Fibroblast of skin of abdomen (primary cell): ENCODE measurements at regions not wholly inside any gene's neighbourhood (a gene's known extent, or its start where the extent isn't known, plus 50 kb on each side); places are given as distances from the start of the nearest gene placed in this dataset.

ENCODE experiments used
- DNase-seq: peaks from one replicate; pipeline ENCODE4 v3.0.0-alpha.2; 2013

DNA sequence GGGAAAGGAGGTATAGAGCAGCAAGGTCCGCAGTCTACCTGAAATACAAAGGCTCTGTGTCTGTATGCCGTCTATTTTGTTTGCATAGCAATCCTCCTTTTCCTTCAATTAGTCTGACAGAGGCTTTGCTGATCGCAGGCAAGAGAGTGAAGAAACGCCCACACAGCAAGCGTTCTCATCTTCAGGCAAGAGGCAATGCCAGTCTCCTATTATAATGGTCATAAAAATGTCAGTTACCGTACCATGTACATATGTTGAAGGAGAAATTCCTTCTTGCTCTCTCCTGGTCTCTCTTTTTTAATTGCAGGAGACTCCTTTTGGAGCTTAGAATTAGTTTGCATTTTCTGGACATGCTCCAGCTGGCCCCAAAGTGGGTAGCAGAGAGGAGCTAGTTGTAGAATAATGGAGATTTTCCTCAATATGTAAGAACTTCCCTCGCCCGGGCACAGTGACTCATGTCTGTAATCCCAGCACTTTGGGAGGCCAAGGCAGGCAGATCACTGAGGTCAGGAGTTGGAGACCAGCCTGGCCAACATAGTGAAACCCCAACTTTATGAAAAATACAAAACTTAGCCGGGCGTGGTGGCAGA is 139.5 kb downstream of the PFKFB3 start:
- DNase-seq: no peak

DNA sequence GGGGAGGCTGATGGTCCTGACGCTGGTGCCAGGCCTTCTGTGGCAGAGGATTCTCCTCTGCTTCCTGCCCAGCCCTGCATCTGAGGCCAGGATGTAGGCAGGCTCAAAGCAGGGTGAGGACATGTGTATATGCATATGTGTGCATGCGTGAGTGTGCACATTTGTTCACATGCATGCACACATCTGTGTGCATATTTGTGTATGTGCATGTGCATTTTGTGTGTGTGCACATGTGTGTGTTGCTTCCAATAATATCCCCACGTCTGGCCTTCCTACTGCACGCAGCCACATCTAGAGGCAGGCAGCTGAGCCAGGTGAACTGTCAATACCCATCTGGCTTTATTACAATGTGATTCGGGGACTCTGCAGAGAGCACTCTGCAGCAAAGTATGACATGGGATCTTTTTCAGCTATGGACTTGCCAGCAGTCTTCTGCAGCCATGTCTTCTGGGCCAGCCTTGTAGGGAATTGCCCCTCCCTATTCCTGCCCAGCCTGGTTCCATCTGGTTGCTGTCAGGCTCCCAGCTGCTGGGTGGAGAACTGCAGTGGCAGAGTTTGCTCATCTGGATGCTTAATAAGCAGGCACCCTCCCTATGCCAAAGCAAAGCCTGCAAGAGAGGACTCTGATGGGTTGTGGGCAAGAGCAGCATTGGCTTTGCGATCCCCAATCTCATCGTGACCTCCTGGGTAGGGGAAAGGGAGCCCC is 140.7 kb downstream of the PFKFB3 start:
- no peak for DNase-seq

DNA sequence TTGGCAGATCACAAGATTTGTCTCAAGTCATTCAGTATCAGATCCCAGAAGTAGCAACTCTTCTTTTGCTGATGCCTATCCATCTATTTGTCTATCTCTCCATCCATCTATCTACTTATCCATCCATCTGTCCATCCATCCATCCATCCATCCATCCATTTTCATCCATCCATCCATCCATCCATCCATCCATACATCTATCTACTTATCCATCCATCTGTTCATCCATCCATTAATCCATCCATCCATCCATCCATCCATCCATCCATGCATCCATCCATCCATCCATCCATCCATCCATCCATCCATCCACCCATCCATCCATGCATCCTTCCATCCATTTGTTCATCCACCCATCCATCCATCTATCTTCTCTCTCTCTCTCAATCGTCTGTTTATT is 142.7 kb downstream of the PFKFB3 start:
- DNase-seq: no peak

DNA sequence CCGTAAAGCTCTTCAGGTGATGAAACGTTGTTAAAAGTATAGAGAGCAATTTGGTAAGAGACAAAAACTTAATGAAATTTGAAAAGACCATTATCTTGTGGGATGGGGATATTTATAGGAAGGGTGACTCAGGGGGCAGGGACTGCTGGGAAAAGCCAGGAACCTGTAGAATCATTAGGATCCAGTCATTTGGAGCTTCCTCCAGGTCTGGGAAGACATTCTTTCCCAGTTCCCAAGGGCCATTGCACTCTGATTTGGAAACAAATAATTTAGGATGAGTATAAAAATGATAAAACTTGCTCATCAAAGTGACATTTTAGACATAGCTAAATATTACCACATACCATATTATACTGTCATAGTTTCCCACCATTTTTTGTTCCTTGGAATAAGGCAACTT is 143.9 kb downstream of the PFKFB3 start:
- peak; percentile 20 for DNase-seq

DNA sequence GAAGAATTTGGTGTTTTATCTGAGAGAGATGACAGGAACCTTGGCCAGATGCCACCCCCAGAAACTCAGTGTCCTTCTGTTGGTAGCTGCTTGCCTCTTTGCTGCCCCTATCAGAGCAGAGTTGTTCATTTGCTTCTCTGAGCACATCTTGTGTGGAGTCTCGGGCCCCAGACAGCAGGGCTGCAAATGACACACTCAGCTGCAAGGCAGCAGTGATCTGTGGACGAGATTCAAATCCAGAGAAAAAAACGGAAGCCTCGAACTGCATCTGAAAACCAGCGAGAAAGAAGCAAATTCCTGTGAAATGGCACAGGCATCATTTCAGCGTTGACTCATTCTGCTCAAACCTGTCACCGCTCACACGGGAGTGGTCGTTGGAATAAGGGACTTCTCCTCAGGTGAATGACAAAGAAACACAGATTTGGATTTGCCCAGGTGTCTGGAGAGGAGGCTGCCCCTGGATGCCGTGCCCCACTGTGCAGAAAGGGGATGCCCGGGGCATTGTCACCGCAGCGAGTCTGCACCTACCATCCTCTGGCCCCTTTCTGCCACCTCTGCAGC is 144.7 kb downstream of the PFKFB3 start:
- DNase-seq: peak; percentile 41

DNA sequence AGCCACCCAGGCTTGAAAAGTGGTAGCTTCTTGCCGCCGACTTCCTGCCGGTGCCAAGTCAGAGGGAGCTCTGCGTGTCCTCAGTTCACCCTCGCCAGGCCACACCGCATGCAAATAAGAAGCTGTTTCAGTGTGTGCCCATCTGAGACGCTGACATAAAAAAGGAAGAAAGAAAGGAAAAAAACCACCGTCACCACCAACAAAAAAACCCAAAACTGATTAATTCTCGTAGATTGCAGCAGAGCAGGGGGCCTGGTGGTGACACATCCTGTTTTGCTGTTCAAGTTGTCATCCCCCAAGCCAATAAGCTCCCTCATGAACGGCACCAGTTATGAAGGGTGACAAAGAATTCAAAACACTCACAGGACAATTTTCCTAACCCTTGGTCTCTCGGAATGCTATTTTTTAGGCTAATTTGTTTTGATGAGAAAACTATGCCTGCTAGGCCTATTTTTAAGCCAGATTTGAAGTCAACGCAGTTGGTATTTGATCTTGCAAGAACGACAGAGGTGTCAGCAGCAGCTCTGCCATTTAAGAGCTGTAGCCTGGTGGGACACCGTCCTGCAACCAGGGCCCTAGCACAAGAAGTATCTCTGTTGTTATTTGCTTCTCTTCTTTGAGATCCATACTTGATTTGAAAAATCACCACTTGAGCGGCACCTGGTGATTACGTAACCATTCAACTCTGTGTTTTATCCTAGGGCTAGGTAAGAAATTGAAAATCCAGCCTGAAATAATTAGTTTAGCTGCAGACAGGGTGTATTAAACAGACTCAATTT is 145.6 kb downstream of the PFKFB3 start:
- DNase-seq: peak; percentile 32

DNA sequence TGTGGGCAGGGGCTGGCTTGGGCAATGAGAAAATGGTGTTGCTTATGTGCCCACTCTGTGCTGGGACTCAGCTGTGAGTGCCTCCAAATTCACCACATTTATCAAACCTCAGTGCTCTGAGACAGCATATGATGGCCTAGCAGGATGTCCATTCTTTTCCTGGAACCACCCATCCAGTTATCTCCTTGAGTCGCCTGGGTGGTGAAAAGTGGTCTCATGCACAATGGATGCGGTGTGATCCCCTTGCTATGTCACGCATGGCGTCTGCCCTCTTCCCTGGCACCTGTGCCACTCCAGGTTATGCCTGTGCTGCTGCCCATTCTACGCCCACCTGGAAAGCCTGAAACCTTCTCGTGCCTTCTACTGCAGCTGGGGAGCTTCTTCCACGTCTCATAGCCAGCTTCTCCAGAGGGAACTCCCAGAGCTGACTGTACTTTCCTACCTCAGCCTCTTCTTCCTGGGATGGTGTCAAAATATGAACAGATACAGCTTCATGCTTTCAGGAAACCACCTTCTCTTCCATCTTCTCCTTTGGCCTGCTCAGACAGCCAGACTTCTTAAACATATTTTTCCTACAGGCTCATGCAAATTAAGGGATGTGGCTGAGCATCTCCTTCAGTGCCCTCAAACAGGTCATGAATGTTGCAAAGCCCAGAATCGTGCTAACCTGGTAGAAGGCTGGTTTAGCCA is 147.3 kb downstream of the PFKFB3 start:
- DNase-seq: no peak

DNA sequence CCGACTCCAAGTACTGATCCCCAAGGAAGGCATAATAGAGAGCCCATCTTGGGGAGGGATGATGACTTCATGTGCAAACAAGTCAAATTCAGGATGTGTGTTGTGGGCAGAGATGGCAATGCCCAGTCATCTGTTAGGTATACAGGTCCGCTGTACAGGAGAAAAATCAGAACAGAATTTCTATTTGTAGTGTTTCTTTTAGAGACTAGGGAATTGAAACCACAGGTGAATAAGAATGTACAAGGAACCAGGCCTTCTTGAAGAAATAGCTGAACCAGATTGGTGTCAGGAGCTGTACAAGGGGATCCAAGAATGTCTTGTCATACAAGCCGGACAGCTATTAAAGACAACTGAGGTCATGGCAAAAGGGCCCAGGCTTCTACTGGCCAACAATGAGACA is 147.9 kb downstream of the PFKFB3 start:
- no peak for DNase-seq

DNA sequence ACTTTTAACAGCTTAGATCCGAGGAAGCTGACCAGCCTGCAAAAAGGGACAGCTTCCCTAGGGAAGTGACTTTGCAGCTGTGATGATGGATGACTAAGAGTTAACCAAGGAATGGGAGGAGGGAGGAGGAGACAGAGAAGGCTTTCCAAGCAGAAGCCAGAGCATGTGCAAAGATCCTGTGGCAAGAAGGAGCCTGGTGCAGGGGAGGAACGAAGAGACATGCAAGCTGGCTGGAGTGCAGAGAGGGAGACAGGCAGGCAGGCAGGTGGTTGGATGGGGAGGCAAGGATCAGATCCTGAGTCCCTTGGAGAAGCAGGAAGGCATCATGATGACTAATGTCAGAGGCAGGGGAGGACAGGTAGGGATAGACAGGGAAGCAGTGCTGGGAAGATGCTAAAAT is 148.8 kb downstream of the PFKFB3 start:
- DNase-seq: no peak

DNA sequence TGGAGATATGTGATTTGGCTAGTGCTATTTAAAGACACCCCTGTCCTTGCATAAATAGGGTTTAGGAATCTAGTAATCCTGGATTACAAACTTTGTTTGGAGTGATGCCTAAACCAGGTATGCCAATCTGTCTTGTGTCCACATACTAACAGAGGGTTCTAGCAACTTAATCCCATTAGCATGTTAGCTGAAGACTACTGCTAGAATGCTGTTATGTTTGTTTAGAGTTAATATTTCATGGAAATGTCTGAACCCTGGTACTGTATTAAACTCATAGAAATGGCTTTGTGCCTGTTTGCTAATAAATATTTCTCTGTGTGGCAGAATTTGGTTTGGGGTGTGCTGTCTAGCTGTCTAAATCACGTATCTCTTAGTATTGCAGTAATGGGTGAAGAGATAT is 150.8 kb downstream of the PFKFB3 start:
- DNase-seq: no peak

DNA sequence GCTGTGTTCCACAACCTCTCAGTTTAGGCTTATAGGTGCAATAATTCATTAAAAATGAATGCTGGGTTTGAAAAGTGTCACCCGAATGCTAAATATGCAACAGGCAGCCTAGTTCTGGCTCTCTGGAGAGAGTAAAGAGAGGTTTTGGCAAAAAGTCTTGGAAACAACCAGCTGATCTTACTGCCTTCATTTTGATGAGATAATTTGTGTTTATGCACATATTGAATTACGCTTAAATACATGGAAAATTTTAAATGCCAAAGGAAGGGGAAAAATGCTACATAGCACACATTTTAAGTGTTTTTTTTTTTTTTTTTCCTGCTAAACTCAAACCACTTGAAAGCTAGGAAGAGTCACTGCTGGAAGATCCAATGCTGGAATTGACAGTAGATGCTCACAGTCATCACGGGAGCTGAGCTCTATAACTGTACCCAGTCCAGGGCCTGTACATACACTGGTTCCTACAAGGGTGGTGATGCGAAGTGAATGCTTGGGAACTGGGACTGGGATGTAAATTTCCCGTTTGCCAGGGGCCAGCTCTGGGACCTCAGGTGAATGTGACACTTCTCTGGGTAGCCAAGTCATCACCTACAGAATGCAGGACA is 151.5 kb downstream of the PFKFB3 start:
- DNase-seq: no peak

DNA sequence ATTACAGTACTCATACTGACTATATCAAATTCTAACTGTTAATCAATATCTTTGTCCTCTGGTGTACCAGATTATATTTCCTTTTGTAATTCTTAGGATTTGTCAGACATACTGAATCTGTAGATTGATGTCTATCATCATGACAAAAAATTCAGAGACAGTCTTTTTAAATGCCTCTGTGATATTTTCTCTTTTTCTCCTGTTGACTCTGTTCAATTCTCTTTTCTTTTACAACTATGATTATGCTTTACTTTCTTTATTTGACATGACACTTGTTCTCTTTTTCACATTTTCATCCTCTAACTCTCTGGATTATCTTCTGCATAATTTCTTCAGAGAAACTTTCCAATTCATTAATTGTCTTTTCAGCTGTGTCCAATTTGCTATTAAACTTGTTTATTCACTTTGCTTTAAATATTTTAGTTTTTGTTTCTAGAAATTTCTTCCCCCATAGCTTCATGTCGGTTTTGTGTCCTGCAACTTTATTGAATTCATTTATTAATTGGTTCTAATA is 153.6 kb downstream of the PFKFB3 start:
- no peak for DNase-seq

DNA sequence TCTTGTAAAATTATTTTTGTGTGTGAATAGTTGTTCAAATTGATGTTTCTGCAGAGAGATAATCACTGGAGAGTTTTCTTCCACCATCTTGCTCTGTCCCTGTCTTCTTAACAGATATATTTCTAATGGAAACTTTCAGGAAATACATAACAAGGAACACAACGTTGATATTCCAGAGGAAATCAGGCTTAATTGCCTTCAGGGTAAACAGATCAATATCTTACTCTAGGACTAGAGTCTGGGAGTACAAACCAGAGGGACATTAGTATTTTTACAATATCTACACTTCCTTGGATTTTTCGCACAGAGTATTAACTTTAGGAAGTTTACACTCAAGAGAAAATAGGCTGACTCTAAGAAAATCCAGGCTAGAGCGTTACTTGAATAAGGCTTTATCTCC is 159.1 kb downstream of the PFKFB3 start:
- DNase-seq: no peak

DNA sequence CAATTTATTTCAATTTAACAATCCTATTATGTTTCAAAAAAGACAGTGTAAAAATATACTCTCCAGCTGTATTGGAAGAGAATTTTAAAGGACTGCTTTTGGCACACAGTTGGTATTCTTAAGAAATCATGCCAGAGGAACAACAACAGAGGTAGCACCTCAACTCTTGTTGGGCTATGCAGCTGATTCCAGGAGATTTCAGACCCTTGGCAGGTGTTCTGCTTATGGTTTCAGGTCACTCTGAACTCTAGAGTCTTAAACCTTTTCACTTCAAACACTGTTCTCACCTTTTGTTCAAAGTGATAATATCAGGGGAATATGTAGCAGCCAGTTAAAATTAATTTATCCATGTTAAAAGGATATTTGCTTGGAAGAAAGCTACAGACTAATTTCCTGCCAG is 160.1 kb downstream of the PFKFB3 start:
- no peak for DNase-seq

DNA sequence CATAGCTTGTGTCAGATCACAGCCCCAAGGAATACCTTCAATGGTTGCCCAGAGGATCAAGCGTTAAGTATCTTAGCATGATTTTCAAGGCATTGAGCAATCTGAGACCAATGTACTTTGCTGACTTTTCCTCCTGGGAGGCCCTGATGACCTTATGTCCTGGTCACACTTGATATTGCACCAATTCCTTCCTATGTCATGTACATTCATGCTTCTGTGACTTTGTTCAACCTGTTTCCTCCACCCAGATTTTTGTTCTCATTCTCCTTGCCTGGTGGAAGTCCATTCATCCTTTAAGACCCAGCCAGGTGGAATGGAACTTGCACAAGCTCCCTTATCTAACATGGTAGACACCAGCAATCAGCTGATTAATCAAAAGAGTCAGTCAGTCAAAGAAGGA is 160.8 kb downstream of the PFKFB3 start:
- DNase-seq: no peak

DNA sequence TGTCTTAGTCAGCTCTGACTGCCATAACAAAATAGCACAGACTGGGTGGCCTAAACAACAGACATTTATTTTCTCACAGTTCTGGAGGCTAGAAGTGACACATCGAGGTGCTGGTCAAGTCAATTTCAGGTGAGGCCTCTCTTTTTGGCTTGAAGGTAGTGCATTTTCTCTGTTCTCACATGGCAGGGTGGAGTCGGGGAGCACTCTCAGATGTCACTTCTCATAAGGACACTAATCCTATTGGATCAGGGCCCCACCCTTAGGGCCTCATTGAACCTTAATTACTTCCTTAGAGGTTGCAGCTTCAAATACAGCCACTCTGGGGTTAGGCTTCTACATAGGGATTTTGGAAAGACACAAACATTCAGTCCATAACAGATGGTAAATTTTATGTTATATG is 161.6 kb downstream of the PFKFB3 start:
- no peak for DNase-seq

DNA sequence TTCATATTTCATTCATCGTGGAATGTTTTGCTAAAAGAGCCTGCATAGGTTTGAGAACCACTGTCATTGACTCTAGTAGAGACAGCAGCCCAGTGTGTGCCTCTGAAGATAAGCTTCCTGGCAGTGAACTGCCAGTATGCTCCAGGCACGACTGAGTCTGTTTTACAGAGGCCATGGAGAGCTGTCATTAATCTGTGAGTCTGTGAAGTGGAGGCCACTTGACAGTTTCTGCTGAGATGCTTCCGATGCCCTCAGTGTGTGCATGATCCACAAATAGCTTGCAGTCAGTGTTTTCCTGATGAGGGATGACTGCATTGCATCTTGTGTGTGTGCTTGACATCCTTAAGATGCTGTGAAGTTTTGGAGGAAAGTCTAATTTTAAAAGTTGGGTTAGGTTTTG is 162.2 kb downstream of the PFKFB3 start:
- DNase-seq: no peak

DNA sequence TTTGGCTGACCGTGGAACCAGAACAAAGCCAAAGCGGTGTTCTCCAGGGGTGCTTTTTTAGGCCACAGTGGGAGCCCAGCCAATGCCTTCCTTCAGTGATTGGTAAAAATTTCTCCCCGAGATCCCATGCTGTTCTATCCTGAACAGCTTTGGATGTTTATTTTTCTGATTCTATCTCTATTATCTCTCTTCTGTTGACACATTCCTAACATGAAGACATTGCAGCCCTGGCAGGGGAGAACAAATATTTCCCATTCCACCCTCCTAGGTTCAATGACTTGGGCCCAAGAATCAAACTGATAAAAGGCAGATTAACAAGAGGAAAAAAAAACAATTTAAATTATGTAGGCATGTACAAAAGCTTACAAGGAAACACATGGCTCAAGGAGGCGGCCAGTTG is 162.7 kb downstream of the PFKFB3 start:
- DNase-seq: no peak
